Lower leg skin (tissue), 3 donors: ENCODE measurements at regions not wholly inside any gene's neighbourhood (a gene's known extent, or its start where the extent isn't known, plus 50 kb on each side); places are given as distances from the start of the nearest gene placed in this dataset.

Experiments used
- POLR2A ChIP-seq, 2 donors: fragments of 450-650 bp; IDR thresholded peaks; one replicate each; pipeline ENCODE4 v1.6.1; 2016 to 2017; ENCODE audit warnings: antibody characterized with exemption in 2 of 2, mild to moderate bottlenecking in 1 of 2, moderate library complexity in 1 of 2
- TF ChIP-seq, protein P1 (sequence below), 3 donors: fragments of 450-650 bp; IDR thresholded peaks; one replicate each; pipeline ENCODE4 v1.5.1; 2016; ENCODE audit warnings: antibody characterized with exemption in 3 of 3, mild to moderate bottlenecking in 3 of 3, moderate library complexity in 2 of 3

DNA sequence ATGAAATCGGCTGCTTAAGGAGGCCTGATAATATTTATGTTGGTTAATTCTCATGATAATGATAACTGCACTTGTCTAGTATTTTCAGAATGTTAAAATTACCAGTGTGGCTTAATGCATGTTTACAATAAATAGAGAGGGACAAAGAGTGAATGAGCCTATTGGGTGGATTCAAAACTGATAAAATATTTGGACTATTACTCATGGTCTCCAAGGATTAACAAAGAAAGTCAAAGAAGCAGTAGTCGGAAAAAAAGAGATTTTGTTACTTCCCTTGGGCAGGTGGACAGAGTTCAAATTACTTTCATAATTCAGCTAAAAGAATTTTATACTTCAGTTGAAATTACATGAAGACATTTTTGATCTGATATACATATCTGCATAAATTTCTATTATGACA lies 258.2 kb upstream of the PMFBP1 start:
- TF ChIP-seq, protein P1, sequence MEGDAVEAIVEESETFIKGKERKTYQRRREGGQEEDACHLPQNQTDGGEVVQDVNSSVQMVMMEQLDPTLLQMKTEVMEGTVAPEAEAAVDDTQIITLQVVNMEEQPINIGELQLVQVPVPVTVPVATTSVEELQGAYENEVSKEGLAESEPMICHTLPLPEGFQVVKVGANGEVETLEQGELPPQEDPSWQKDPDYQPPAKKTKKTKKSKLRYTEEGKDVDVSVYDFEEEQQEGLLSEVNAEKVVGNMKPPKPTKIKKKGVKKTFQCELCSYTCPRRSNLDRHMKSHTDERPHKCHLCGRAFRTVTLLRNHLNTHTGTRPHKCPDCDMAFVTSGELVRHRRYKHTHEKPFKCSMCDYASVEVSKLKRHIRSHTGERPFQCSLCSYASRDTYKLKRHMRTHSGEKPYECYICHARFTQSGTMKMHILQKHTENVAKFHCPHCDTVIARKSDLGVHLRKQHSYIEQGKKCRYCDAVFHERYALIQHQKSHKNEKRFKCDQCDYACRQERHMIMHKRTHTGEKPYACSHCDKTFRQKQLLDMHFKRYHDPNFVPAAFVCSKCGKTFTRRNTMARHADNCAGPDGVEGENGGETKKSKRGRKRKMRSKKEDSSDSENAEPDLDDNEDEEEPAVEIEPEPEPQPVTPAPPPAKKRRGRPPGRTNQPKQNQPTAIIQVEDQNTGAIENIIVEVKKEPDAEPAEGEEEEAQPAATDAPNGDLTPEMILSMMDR (IDR thresholded peaks at IDR 0.05), result no peak
- TF ChIP-seq POLR2A (IDR thresholded peaks at IDR 0.05), result no peak
